M059J (cell line): ENCODE measurements at regions not wholly inside any gene's neighbourhood (a gene's known extent, or its start where the extent isn't known, plus 50 kb on each side); places are given as distances from the start of the nearest gene placed in this dataset.

ENCODE experiments used
- DNase-seq: peaks from one replicate; pipeline ENCODE4 v3.0.0-alpha.2; 2012; ENCODE audit warnings: low read depth

DNA sequence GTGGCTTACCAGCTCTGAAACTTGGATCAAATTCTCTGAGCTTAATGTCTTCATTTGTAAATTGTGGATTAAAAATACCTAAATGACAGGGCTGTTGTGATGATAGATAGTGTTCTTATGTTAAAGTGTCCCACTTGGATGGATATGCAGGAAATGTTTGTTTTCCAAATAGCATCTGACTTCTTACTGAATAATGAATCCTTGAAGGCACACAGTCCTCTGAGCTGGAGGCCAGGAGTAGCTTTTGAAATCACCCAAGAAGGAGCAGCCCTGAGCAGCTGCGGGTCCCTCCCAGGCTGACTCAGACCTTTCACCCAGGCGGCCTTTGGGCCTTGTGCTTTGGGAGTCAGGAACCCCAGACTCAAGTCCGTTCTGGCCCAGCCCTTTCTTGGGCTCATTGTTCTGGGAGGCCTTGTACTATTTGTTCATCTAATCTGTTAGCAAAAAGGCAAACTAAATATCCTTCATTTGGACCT lies 173.0 kb upstream of the GATA6 start:
- DNase-seq = no peak

DNA sequence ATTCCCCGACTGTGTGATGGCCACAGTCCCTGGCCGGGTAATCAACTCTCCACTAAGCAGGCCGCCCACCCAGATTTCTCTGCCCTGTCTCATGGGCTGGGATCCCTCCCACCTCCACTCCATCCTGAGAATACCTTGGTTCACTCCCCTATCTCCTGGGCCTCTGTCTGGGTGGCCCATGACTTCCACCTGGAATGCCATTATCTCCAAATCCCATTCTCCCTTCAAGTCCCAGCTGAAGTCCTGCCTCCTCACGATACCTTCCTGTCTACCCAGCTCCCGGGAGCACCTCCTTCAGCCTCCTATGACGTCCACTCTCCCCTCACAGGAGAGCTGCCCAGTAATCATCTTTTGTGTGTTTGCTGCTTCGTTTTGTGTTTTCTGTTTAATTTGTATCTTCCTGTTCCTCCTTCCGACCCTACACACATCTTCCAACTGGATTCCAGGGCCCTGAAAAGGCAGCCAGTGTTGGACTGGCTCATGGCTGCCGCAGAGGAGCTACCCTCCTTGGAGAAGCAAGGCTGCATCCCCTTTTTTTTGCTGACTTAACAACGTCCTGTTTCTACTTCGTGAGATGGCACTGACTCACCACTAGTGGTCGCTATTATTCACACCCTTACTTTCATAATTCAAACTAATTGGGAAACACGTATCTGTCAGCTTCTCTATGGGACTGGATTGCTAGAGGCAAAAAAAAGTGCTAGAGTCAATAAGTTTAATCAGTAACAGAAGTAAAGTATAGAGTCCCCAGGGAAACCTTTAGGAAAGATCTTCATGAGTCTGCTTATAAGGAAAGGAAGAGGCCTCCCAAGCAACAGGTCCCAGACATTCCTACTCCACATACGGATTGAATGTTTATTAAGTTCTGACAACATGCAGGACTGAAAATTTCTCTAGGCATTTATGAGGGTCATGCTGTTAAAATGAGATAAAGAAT lies 171.9 kb upstream of the GATA6 start:
- peak; percentile 49 for DNase-seq

DNA sequence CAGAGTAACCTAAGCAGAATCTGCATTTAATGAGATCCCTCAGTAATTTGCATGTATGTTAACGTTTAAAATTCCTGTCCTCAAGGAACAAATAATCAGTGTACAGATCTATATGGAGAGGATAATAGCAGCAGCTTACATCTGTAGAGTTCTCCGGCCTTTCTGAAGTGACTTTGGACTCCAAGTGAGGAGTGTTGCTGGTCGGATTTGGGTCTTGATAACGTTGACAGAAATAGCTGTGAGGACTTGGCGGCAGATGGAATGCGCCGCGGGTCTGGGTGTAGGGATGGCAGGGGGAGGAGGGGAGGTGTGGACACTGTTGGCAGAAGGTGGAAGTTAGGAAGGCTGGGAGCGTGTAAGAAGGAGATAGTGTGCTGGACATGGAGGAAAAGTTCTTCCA lies 170.9 kb upstream of the GATA6 start:
- DNase-seq = no peak

GRCh38 chr18:22001912-22002487 lies 167.4 kb upstream of the GATA6 start:
- DNase-seq = no peak

- no peak for DNase-seq
Observed at GRCh38 chr18:22005191-22005841, 164.1 kb upstream of the GATA6 start.

DNA sequence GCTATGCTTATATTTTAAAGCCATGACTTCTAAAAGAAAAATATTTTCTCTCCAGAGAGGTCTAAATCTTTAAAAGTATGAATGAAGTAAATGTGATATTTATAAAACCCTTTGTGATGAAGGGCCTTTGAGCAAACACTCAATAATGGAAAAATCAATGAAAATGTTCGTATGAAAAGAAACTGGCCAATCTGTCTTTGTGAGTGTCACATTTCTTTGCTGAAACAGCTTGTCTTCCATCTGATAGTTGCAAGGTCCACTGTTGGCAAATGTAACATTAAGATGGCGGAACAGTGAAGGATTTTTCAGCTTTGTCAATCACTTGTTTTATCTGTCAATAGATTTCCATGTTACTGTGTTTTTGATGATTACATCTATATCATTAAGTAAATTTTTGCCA lies 162.9 kb upstream of the GATA6 start:
- no peak for DNase-seq

DNA sequence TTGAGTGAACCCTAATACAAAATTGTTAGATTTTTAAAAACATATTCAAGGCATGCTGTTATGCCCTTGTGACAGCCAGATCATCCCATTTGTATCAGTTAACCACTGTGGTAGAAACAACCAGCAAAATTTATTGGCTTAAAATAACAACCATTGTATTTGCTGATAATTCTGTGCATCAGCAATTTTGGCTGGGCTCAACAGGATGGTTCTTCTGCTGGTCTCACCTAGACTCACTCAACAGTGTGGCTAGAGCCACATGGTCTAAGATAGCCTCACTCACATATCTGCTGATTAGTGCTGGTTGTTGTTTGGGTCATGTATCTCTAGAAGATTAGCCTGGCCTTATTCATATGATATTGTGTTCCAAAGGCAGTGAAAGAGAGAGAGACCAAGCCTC lies 160.1 kb upstream of the GATA6 start:
- DNase-seq = no peak

- DNase-seq = no peak
Observed at GRCh38 chr18:22013993-22014392, 155.4 kb upstream of the GATA6 start.

DNA sequence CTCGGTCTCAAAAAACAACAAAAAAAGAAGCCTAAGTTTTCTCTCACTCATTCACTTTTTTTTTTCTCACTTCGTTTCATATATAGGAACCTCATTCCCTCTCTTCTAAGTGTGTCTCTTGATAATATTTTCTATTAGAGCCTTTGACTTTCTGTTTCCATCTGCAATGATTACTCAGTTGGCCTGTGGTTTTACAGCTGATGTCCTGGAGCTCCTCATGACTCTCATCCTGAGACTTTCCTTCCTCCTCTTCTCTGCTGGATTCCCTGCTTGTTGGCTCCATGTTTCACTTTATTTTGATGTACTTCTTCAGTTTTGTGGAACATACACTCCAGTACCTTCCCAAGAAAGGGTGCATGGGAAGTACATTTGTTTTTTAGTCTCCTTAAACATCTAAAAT lies 154.2 kb upstream of the GATA6 start:
- DNase-seq = peak; percentile 51

GRCh38 chr18:22018366-22018765 lies 151.0 kb upstream of the GATA6 start:
- DNase-seq = no peak

DNA sequence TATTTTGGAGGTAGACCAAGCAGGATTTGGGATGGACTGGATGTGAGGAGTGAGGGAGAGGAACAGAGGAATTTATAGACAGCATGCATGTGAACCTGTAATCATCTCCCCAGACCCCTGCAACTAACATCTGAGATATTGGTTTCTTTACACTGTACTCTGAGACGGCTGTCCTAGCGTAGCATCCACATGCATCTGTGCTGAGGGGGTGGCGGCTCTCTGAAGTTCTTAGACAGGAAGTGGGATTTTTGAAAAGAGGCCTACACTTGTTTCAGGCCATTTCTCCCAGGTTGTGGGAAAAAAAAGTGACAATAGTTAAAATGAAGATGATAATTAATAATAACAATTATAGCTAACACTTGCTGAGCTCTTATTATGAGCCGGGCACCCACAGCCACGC lies 150.2 kb upstream of the GATA6 start:
- DNase-seq = no peak

GRCh38 chr18:22020127-22020866 lies 149.1 kb upstream of the GATA6 start:
- no peak for DNase-seq

- no peak for DNase-seq
Observed at GRCh38 chr18:22020867-22021370, 148.5 kb upstream of the GATA6 start.

GRCh38 chr18:22021701-22022100 lies 147.7 kb upstream of the GATA6 start:
- DNase-seq = no peak

- DNase-seq = no peak
Observed at GRCh38 chr18:22024924-22025323, 144.5 kb upstream of the GATA6 start.

DNA sequence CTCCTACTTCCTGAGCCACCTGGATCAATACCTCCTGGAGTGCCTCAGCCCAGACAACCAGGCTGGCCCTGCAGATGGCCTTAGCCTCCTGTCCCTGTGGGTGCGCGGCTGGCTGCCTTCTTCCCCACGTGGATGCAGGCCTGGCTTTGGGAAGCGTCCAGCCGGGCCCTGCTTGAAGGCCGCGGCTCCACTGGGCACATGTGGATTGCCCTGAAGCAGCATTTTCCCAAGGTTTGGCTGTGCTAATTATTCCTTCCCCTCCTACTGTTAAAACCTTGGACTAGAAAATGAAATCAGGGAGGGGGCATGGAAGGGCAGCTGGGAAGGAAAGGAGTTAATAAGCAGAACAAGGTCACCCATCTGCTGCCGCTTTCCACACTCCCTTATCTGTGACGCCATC lies 143.0 kb upstream of the GATA6 start:
- no peak for DNase-seq

DNA sequence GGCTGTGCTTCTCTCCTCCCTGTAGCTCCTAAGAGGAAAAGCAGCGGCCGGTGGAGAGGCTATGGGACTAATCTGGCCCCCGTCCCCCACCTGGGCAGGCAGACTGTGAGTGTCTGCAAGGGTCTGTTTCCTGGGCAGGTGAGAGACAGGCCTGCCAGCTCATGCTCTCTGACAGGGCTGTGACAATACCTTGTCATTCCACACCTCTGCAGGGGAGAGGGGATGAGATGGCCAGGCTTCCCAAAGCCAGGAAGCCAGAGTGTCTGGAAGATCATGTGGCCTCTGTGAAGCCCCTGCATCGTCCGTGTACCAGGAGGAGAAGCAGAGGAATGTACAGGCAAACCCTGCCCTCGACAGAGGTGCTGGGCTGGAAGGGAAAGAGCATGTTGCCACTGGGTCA lies 142.5 kb upstream of the GATA6 start:
- no peak for DNase-seq

GRCh38 chr18:22031611-22032010 lies 137.8 kb upstream of the GATA6 start:
- no peak for DNase-seq

DNA sequence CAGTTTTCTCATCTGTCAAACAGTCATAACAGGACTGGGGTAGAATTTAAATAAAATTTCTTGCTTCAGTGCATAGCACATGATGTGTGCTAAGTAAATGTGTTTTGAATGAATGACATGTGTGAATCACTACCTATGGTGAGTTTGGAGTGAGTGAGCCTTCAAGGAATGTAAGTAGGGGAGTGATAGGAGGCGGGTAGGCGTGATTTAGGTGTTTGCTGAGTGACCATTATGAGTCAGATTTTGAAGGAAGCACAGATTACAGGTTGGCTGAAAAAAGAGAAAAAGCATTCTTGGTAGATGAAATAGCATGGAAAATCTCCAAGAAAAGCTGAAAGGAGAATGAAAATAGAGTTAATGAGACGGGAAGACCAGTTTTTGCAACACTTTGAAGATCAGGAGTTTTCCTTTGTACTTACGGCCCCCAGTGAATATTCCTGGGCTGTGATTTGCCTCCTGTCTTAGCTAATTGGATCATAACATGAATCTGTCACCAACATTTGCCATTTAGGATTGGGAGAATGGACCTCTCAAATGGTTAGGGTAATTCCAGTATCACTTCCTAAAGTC lies 136.9 kb upstream of the GATA6 start:
- DNase-seq = peak; percentile 98

- no peak for DNase-seq
Observed at GRCh38 chr18:22033085-22033484, 136.3 kb upstream of the GATA6 start.

DNA sequence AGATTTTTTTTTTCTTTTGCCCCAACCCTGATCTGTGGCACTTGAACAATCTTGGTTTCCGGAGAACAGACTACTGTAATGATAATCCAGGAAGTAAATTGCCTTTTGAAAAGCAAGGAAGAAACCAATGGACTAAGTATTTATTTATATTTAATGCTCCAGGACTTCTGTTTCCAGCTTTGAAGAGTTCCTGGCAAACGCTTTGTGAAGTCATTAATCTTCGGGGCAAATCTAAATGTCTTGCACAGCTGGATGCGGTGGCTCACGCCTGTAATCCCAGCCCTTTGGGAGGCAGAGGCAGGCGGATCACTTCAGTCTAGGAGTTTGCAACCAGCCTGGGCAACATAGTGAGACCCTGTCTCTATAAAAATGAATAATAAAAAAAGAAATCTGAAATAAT lies 135.1 kb upstream of the GATA6 start:
- no peak for DNase-seq

- no peak for DNase-seq
Observed at GRCh38 chr18:22040533-22040932, 128.9 kb upstream of the GATA6 start.
